ENCODE measurements at regions not wholly inside any gene's neighbourhood (a gene's known extent, or its start where the extent isn't known, plus 50 kb on each side); places are given as distances from the start of the nearest gene placed in this dataset.

- Histone ChIP-seq H3K27ac (ENCODE audit: low read length) (no peak overlapping the region), H3K4me1 (ENCODE audit: control insufficient read depth, insufficient read depth, low read length) (no peaks in the 10 kb centered on the region; the same call in 1 of the 2 replicates), H3K36me3 (ENCODE audit: control insufficient read depth, insufficient read depth, low read length) (no peaks in the 10 kb centered on the region), H3K4me3 (ENCODE audit: low read depth in 2 of 2, low read length in 2 of 2) (no peak overlapping the region), H3K27me3 (ENCODE audit: control insufficient read depth, insufficient read depth, low read length) (no peaks in the 10 kb centered on the region), H3K9me3 (ENCODE audit: control insufficient read depth, insufficient read depth, low read depth, low read length) (no peaks in the 10 kb centered on the region)
- ATAC-seq (no peak), DNase-seq (ENCODE audit: low read depth, low spot score) (no peak)
- TF ChIP-seq CTCF (IDR thresholded peaks at IDR 0.05), result no peak
- TF ChIP-seq TCF7L2 (IDR thresholded peaks at IDR 0.05; ENCODE audit: low read depth, low read length), result no peak
- no peak for TF ChIP-seq SIN3A (IDR thresholded peaks at IDR 0.05; ENCODE audit: borderline replicate concordance, insufficient read depth, low read depth, low read length)
- TF ChIP-seq POLR2AphosphoS5 (IDR thresholded peaks at IDR 0.05; ENCODE audit: low read depth, low read length), result no peak
- TF ChIP-seq REST (IDR thresholded peaks at IDR 0.05; ENCODE audit: insufficient read depth in 1 of 2, low read depth in 2 of 2, low read length in 1 of 2), result no peak
- CTCF ChIA-PET, result no interaction called here
- intact Hi-C loops (cut with micrococcal nuclease; ENCODE audit: unreplicated experiment) (no loop called here), in situ Hi-C loops (cut with HindIII; ENCODE audit: low pct_unique_long_range_greater_than_20kb, low sequenced_read_pairs) (no loop called here)
- POLR2A ChIA-PET, result no interaction called here
- no TSS peak for BruUV-seq (replicated peaks)
Measured at GRCh38 chr10:90642650-90643049, 215.2 kb downstream of the HTR7 start.

GRCh38 chr10:90644165-90644564, 213.7 kb downstream of the HTR7 start:
- in situ Hi-C loops (cut with HindIII; ENCODE audit: low pct_unique_long_range_greater_than_20kb, low sequenced_read_pairs), result no loop called here
- TF ChIP-seq CTCF (IDR thresholded peaks at IDR 0.05) (no peak), SIN3A (IDR thresholded peaks at IDR 0.05; ENCODE audit: borderline replicate concordance, insufficient read depth, low read depth, low read length) (no peak), REST (IDR thresholded peaks at IDR 0.05; ENCODE audit: insufficient read depth in 1 of 2, low read depth in 2 of 2, low read length in 1 of 2) (no peak)
- no peak for ATAC-seq
- H3K27ac ChIP-seq (ENCODE audit: low read length), result no peak overlapping the region
- no peaks in the 10 kb centered on the region for H3K27me3 ChIP-seq (ENCODE audit: control insufficient read depth, insufficient read depth, low read length)
- H3K4me3 ChIP-seq (ENCODE audit: low read depth in 2 of 2, low read length in 2 of 2), result no peak overlapping the region
- BruUV-seq (replicated peaks), result no TSS peak
- CTCF ChIA-PET, result no interaction called here
- no peaks in the 10 kb centered on the region for H3K9me3 ChIP-seq (ENCODE audit: control insufficient read depth, insufficient read depth, low read depth, low read length)
- no peak for DNase-seq (ENCODE audit: low read depth, low spot score)
- POLR2A ChIA-PET, result no interaction called here
- H3K36me3 ChIP-seq (ENCODE audit: control insufficient read depth, insufficient read depth, low read length), result no peaks in the 10 kb centered on the region
- intact Hi-C loops (cut with micrococcal nuclease; ENCODE audit: unreplicated experiment), result no loop called here
- H3K4me1 ChIP-seq (ENCODE audit: control insufficient read depth, insufficient read depth, low read length), result no peaks in the 10 kb centered on the region; the same call in 1 of the 2 replicates

Data from Panc1 (cell line).